HepG2 (cell line): ENCODE measurements at regions not wholly inside any gene's neighbourhood (a gene's known extent, or its start where the extent isn't known, plus 50 kb on each side); places are given as distances from the start of the nearest gene placed in this dataset.

Source experiments
- ATAC-seq: fragments of 200-7000 bp; cut with Tn5 transposase; 3 replicates; pipeline ENCODE4 v1.9.1; 2020; ENCODE audit warnings: mild to moderate bottlenecking, moderate library complexity
- BruUV-seq: library from RNA; stranded (reverse); fragments of 400-500 nt; replicated peaks from 2 replicates; lab custom pipeline; 2021; lab: Mats Ljungman, UMichigan
- CTCF ChIA-PET: fragments of 300-600 bp; formaldehyde crosslinking; extraction: SDS; loops from one replicate; lab custom pipeline; 2021; ENCODE audit warnings: low total read pairs, inconsistent platforms, low intra/inter-chr PET ratio; lab: Yijun Ruan, JAX
- POLR2A ChIA-PET: fragments of 350-600 bp; sonication (Branson Sonifier 250); formaldehyde crosslinking; loops from one replicate; lab custom pipeline; 2020; ENCODE audit warnings: antibody characterized with exemption, inconsistent platforms; lab: Yijun Ruan, JAX
- DNase-seq: peaks from one replicate; pipeline ENCODE4 v3.0.0-alpha.2; 2015; ENCODE audit warnings: low spot score
- FAIRE-seq: peaks from 3 replicates; lab custom pipeline; 2011; peaks lifted over from hg19 to GRCh38; lab: Jason Lieb, UNC
- H2AFZ ChIP-seq: one replicate; pipeline ENCODE4 v1.6.1; 2011; ENCODE audit warnings: low read length, inconsistent platforms
- H3K27ac ChIP-seq: fragments of 300-600 bp; 3 replicates; pipeline ENCODE4 v1.8.0; 2011; ENCODE audit warnings: mixed run types, mild to moderate bottlenecking, mixed read lengths, low read length, inconsistent platforms; ENCODE audit not compliant: insufficient read depth; ENCODE audit errors: extremely low read length
- H3K27me3 ChIP-seq, 2 experiments: fragments of 200-600 bp in 1 of 2; 2 replicates in 1 of 2; 3 replicates in 1 of 2; pipeline versions ENCODE4 v1.6.0 to v1.8.0; 2011; ENCODE audit warnings: low read length in 2 of 2, mild to moderate bottlenecking in 2 of 2, moderate library complexity in 2 of 2, inconsistent platforms in 1 of 2; ENCODE audit not compliant: insufficient read depth in 2 of 2, control insufficient read depth in 1 of 2
- H3K36me3 ChIP-seq, 2 experiments: fragments of 200-600 bp in 1 of 2; replicated peaks in 1 of 2; 2 replicates in 1 of 2; 3 replicates in 1 of 2; pipeline versions ENCODE4 v1.5.1 to v1.8.0; 2011; ENCODE audit warnings: low read length in 2 of 2, inconsistent platforms in 1 of 2; ENCODE audit not compliant: insufficient read depth in 2 of 2, control insufficient read depth in 1 of 2
- H3K4me1 ChIP-seq: 2 replicates; pipeline ENCODE4 v1.5.1; 2012; ENCODE audit warnings: low read length, inconsistent platforms; ENCODE audit not compliant: insufficient read depth
- H3K4me2 ChIP-seq: 2 replicates; pipeline ENCODE4 v1.6.0; 2011; ENCODE audit warnings: low read depth, low read length, inconsistent platforms
- H3K4me3 ChIP-seq, 3 experiments: fragments of 200-600 bp in 1 of 3; sonication (generic), shearing (Covaris generic) in 1 of 3; replicated peaks in 1 of 3; 2 replicates each; pipeline ENCODE4 v1.5.1; 2011 to 2016; ENCODE audit warnings: low read length in 3 of 3, inconsistent platforms in 2 of 3, low read depth in 2 of 3, mild to moderate bottlenecking in 2 of 3, control low read depth in 1 of 3, mixed read lengths in 1 of 3; ENCODE audit not compliant: insufficient read depth in 1 of 3
- H3K79me2 ChIP-seq: one replicate; pipeline ENCODE4 v1.6.1; 2011; ENCODE audit warnings: low read length, inconsistent platforms; ENCODE audit not compliant: insufficient read depth
- H3K9ac ChIP-seq: 2 replicates; pipeline ENCODE4 v1.6.0; 2011; ENCODE audit warnings: mild to moderate bottlenecking, low read depth, low read length, inconsistent platforms; ENCODE audit not compliant: insufficient read depth
- H3K9me3 ChIP-seq: 2 replicates; pipeline ENCODE4 v1.5.1; 2012; ENCODE audit warnings: mild to moderate bottlenecking, low read length
- H4K20me1 ChIP-seq: 2 replicates; pipeline ENCODE4 v1.6.0; 2011; ENCODE audit warnings: inconsistent platforms, mild to moderate bottlenecking, low read length, moderate library complexity; ENCODE audit not compliant: insufficient read depth
- CBX5 ChIP-seq: sonication (generic); formaldehyde crosslinking; IDR thresholded peaks from 2 replicates; pipeline ENCODE4 v1.4.0; 2020; ENCODE audit warnings: missing genetic modification reagents, borderline replicate concordance
- GATAD2A ChIP-seq: IDR thresholded peaks from 2 replicates; pipeline ENCODE4 v1.6.1; 2016
- HNF4A ChIP-seq: sonication (generic); formaldehyde crosslinking; IDR thresholded peaks from 2 replicates; pipeline ENCODE4 v1.4.0; 2020; ENCODE audit warnings: missing genetic modification reagents
- KAT8 ChIP-seq: IDR thresholded peaks from 2 replicates; pipeline ENCODE4 v1.6.1; 2016; ENCODE audit warnings: missing genetic modification reagents, missing compliant biosample characterization
- SNAPC2 ChIP-seq: sonication (generic); formaldehyde crosslinking; IDR thresholded peaks from 2 replicates; pipeline ENCODE4 v1.8.1; 2022; ENCODE audit warnings: mild to moderate bottlenecking, missing genetic modification reagents
- TCF7 ChIP-seq: sonication (generic); IDR thresholded peaks from 2 replicates; pipeline ENCODE4 v1.6.1; 2016; ENCODE audit warnings: antibody characterized with exemption, low read depth
- ZNF253 ChIP-seq: sonication (generic); formaldehyde crosslinking; IDR thresholded peaks from 2 replicates; pipeline ENCODE4 v1.8.0; 2022; ENCODE audit warnings: mild to moderate bottlenecking, missing genetic modification reagents, borderline replicate concordance
- ZNF30 ChIP-seq: sonication (generic); formaldehyde crosslinking; IDR thresholded peaks from 2 replicates; pipeline ENCODE4 v1.5.0; 2020; ENCODE audit warnings: mild to moderate bottlenecking, missing genetic modification reagents
- ZNF773 ChIP-seq: sonication (generic); formaldehyde crosslinking; IDR thresholded peaks from 2 replicates; pipeline ENCODE4 v1.4.0; 2020; ENCODE audit warnings: missing genetic modification reagents, borderline replicate concordance
- ZSCAN9 ChIP-seq: IDR thresholded peaks from 2 replicates; pipeline ENCODE4 v1.6.1; 2016; ENCODE audit warnings: borderline replicate concordance
- whole genome bisulfite sequencing: methylation state at CpG from one replicate; pipeline ENCODE4 v1.1.6; 2017; ENCODE audit warnings: low lambda C conversion rate; 5-methylcytosine and 5-hydroxymethylcytosine counted together
- in situ Hi-C: cut with HindIII; loops from 2 replicates; pipeline ENCODE4 v1.10.0; 2017; ENCODE audit warnings: low pct_unique_long_range_greater_than_20kb; ENCODE audit not compliant: extremely low pct_ligation_motif_present
- intact Hi-C: fragments of 100-400 bp; cut with micrococcal nuclease; formaldehyde crosslinking; loops from one replicate; pipeline ENCODE4 v1.10.0; 2022; ENCODE audit not compliant: unreplicated experiment
- TF ChIP-seq, protein P1 (sequence below), 2 experiments: sonication (generic) in 1 of 2; formaldehyde crosslinking in 1 of 2; IDR thresholded peaks; 2 replicates each; pipeline versions ENCODE4 v1.5.1 to v1.6.1; 2011 to 2020; ENCODE audit warnings: borderline replicate concordance in 1 of 2, low read depth in 1 of 2, low read length in 1 of 2, mild to moderate bottlenecking in 1 of 2, missing genetic modification reagents in 1 of 2, moderate library complexity in 1 of 2
- TF ChIP-seq, protein P2 (sequence below): sonication (generic); formaldehyde crosslinking; IDR thresholded peaks from 2 replicates; pipeline ENCODE4 v1.8.1; 2023; ENCODE audit warnings: mild to moderate bottlenecking, inconsistent platforms, moderate library complexity, missing genetic modification reagents, borderline replicate concordance

- ATAC-seq (no peak), DNase-seq (no peak), FAIRE-seq (no peak)
- H3K27ac ChIP-seq, result no peak overlapping the region
- no TSS peak for BruUV-seq
- no peak overlapping the region for H3K9ac ChIP-seq
- H3K9me3 ChIP-seq, result no peaks in the 10 kb centered on the region
- ChIA-PET CTCF (no interaction called here), POLR2A (no interaction called here)
- H3K79me2 ChIP-seq, result no peaks in the 10 kb centered on the region
- intact Hi-C loops (no loop called here), in situ Hi-C loops (no loop called here)
- no peaks in the 10 kb centered on the region for H4K20me1 ChIP-seq
- no peaks in the 10 kb centered on the region for H3K4me1 ChIP-seq
- peaks cover 0 to 11% of the 10 kb centered on the region in 2 experiments; a peak in 1 of 5 replicates for H3K27me3 ChIP-seq
- H2AFZ ChIP-seq, result no peak overlapping the region
- H3K36me3 ChIP-seq, result no peaks in the 10 kb centered on the region
- H3K4me3 ChIP-seq, result no peak overlapping the region
- H3K4me2 ChIP-seq, result no peak overlapping the region
- TF ChIP-seq ZNF773 (CRISPR knock-in tag) (no peak), KAT8 (CRISPR knock-in tag) (no peak), TCF7 (no peak), SNAPC2 (no peak), CBX5 (no peak), ZSCAN9 (CRISPR knock-in tag) (no peak), HNF4A (no peak), ZNF30 (no peak), ZNF253 (no peak), GATAD2A (no peak)
- TF ChIP-seq, protein P1, sequence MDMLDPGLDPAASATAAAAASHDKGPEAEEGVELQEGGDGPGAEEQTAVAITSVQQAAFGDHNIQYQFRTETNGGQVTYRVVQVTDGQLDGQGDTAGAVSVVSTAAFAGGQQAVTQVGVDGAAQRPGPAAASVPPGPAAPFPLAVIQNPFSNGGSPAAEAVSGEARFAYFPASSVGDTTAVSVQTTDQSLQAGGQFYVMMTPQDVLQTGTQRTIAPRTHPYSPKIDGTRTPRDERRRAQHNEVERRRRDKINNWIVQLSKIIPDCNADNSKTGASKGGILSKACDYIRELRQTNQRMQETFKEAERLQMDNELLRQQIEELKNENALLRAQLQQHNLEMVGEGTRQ (IDR thresholded peaks at IDR 0.05; ENCODE audit: low read depth, low read length), result no peak
- TF ChIP-seq, protein P1 (CRISPR knock-in tag; IDR thresholded peaks at IDR 0.05; ENCODE audit: borderline replicate concordance), result no peak
- TF ChIP-seq, protein P2, sequence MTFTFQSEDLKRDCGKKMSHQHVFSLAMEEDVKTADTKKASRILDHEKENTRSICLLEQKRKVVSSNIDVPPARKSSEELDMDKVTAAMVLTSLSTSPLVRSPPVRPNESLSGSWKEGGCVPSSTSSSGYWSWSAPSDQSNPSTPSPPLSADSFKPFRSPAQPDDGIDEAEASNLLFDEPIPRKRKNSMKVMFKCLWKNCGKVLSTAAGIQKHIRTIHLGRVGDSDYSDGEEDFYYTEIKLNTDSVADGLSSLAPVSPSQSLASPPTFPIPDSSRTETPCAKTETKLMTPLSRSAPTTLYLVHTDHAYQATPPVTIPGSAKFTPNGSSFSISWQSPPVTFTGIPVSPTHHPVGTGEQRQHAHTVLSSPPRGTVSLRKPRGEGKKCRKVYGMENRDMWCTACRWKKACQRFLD (CRISPR knock-in tag), result no peak
- 0% methylated on average over 3 of the region's 9 CpGs for WGBS
These were observed 203.9 kb downstream of the FBXO15 start for GRCh38 chr18:73943763-73944162.
